ENCODE measurements at regions not wholly inside any gene's neighbourhood (a gene's known extent, or its start where the extent isn't known, plus 50 kb on each side); places are given as distances from the start of the nearest gene placed in this dataset.

DNA sequence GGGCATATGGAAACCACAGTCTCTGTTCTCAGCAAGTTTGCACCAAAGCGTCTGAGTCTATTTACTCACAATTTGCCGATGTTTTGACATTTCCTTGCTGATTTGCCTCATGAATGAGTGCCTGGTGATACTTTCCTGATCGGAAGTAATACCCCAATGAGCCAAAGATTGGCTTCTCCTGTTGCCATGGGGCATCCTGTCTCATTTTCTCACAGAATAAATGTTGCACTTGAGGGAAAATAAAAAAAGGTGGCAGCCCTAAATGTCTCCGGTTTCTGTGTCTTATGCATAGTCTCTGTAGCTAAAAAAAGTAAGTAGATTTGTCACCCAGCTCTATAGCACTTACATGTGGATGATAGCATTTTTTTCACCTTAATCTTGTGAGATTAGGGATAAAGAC is 73.7 kb upstream of the CADPS start:
- CTCF ChIA-PET = no interaction called here
- no peak overlapping the region for H2AFZ ChIP-seq (ENCODE audit: low read depth, low read length, poor library complexity, severe bottlenecking)
- no TSS peak for BruUV-seq (replicated peaks)

More for the DNA sequence above, 73.7 kb upstream of the CADPS start:
- no peak for TF ChIP-seq ZFX (IDR thresholded peaks at IDR 0.05)
- no peak for TF ChIP-seq SRF (IDR thresholded peaks at IDR 0.05; ENCODE audit: low read depth)
- TF ChIP-seq SIN3A (IDR thresholded peaks at IDR 0.05; ENCODE audit: low read depth) = no peak
- no peak for TF ChIP-seq ELF1 (IDR thresholded peaks at IDR 0.05; ENCODE audit: borderline replicate concordance, low read depth)
- no peak for TF ChIP-seq CEBPB (IDR thresholded peaks at IDR 0.05; ENCODE audit: low read depth)
- no peak for TF ChIP-seq POLR2A (IDR thresholded peaks at IDR 0.05; ENCODE audit: borderline replicate concordance, extremely low read depth, insufficient read depth, insufficient read length)
- TF ChIP-seq, protein P1, sequence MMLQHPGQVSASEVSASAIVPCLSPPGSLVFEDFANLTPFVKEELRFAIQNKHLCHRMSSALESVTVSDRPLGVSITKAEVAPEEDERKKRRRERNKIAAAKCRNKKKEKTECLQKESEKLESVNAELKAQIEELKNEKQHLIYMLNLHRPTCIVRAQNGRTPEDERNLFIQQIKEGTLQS (IDR thresholded peaks at IDR 0.05) = no peak
- TF ChIP-seq ZNF274 (IDR thresholded peaks at IDR 0.05; ENCODE audit: low read depth, low read length) = no peak
- no peak for TF ChIP-seq YY1 (IDR thresholded peaks at IDR 0.05; ENCODE audit: extremely low read depth, insufficient replicate concordance, low read depth, low read length)
- TF ChIP-seq EGR1 (IDR thresholded peaks at IDR 0.05; ENCODE audit: low read depth) = no peak
- TF ChIP-seq, protein P2, sequence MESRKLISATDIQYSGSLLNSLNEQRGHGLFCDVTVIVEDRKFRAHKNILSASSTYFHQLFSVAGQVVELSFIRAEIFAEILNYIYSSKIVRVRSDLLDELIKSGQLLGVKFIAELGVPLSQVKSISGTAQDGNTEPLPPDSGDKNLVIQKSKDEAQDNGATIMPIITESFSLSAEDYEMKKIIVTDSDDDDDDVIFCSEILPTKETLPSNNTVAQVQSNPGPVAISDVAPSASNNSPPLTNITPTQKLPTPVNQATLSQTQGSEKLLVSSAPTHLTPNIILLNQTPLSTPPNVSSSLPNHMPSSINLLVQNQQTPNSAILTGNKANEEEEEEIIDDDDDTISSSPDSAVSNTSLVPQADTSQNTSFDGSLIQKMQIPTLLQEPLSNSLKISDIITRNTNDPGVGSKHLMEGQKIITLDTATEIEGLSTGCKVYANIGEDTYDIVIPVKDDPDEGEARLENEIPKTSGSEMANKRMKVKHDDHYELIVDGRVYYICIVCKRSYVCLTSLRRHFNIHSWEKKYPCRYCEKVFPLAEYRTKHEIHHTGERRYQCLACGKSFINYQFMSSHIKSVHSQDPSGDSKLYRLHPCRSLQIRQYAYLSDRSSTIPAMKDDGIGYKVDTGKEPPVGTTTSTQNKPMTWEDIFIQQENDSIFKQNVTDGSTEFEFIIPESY (IDR thresholded peaks at IDR 0.05; ENCODE audit: extremely low read depth, insufficient replicate concordance, low read length) = no peak
- no peak for TF ChIP-seq EZH2phosphoT487 (IDR thresholded peaks at IDR 0.05; ENCODE audit: borderline replicate concordance)
- TF ChIP-seq, protein P3, sequence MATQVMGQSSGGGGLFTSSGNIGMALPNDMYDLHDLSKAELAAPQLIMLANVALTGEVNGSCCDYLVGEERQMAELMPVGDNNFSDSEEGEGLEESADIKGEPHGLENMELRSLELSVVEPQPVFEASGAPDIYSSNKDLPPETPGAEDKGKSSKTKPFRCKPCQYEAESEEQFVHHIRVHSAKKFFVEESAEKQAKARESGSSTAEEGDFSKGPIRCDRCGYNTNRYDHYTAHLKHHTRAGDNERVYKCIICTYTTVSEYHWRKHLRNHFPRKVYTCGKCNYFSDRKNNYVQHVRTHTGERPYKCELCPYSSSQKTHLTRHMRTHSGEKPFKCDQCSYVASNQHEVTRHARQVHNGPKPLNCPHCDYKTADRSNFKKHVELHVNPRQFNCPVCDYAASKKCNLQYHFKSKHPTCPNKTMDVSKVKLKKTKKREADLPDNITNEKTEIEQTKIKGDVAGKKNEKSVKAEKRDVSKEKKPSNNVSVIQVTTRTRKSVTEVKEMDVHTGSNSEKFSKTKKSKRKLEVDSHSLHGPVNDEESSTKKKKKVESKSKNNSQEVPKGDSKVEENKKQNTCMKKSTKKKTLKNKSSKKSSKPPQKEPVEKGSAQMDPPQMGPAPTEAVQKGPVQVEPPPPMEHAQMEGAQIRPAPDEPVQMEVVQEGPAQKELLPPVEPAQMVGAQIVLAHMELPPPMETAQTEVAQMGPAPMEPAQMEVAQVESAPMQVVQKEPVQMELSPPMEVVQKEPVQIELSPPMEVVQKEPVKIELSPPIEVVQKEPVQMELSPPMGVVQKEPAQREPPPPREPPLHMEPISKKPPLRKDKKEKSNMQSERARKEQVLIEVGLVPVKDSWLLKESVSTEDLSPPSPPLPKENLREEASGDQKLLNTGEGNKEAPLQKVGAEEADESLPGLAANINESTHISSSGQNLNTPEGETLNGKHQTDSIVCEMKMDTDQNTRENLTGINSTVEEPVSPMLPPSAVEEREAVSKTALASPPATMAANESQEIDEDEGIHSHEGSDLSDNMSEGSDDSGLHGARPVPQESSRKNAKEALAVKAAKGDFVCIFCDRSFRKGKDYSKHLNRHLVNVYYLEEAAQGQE (IDR thresholded peaks at IDR 0.05; ENCODE audit: low read depth) = no peak
- TF ChIP-seq JUND (IDR thresholded peaks at IDR 0.05) = no peak
- no peak for TF ChIP-seq EZH2 (IDR thresholded peaks at IDR 0.05)
- no peak for TF ChIP-seq POLR2AphosphoS5 (IDR thresholded peaks at IDR 0.05; ENCODE audit: low read depth, low read length)
- no peak for TF ChIP-seq RAD21 (IDR thresholded peaks at IDR 0.05; ENCODE audit: low read depth)
- TF ChIP-seq, protein P4, sequence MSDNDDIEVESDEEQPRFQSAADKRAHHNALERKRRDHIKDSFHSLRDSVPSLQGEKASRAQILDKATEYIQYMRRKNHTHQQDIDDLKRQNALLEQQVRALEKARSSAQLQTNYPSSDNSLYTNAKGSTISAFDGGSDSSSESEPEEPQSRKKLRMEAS (IDR thresholded peaks at IDR 0.05) = no peak
- TF ChIP-seq FOSL1 (IDR thresholded peaks at IDR 0.05; ENCODE audit: low read depth) = no peak
- TF ChIP-seq CBX3 (IDR thresholded peaks at IDR 0.05; ENCODE audit: low read depth) = no peak
- no peak for DNase-seq (ENCODE audit: low read depth, low spot score)
- ChIA-PET POLR2A (no interaction called here), RAD21 (ENCODE audit: low non-redundant PET in 1 of 2, low total read pairs in 2 of 2, uncharacterized antibody in 2 of 2, unreplicated experiment in 2 of 2) (no interaction called here)
- intact Hi-C loops (cut with micrococcal nuclease) = no loop called here
- Histone ChIP-seq H3K27ac (ENCODE audit: low read depth, low read length) (no peak overlapping the region), H3K4me3 (replicated peaks in 1 of 2; ENCODE audit: low read depth in 1 of 2, low read length in 2 of 2) (no peak overlapping the region), H3K9me2 (ENCODE audit: insufficient read depth) (no peaks in the 10 kb centered on the region), H3K79me2 (ENCODE audit: insufficient read depth, low read length) (no peaks in the 10 kb centered on the region), H3K9ac (ENCODE audit: low read length) (no peak overlapping the region), H3K36me3 (ENCODE audit: control insufficient read depth in 1 of 2, insufficient read depth in 2 of 2, low read length in 2 of 2) (no peaks in the 10 kb centered on the region), H3K27me3 (ENCODE audit: insufficient read depth, low read length) (peaks cover 7% of the 10 kb centered on the region; the same call in 1 of the 2 replicates), H4K20me1 (ENCODE audit: insufficient read depth) (no peaks in the 10 kb centered on the region), H3K4me2 (ENCODE audit: low read length) (no peak overlapping the region), H3K9me3 (ENCODE audit: control insufficient read depth in 1 of 2, insufficient read depth in 1 of 2, low read depth in 1 of 2, low read length in 2 of 2) (no peaks in the 10 kb centered on the region), H3K4me1 (ENCODE audit: control insufficient read depth in 1 of 2, insufficient read depth in 2 of 2, low read length in 2 of 2) (no peaks in the 10 kb centered on the region)
- no peak for ATAC-seq
